ENCODE measurements at regions not wholly inside any gene's neighbourhood (a gene's known extent, or its start where the extent isn't known, plus 50 kb on each side); places are given as distances from the start of the nearest gene placed in this dataset.

- TF ChIP-seq, protein P1, sequence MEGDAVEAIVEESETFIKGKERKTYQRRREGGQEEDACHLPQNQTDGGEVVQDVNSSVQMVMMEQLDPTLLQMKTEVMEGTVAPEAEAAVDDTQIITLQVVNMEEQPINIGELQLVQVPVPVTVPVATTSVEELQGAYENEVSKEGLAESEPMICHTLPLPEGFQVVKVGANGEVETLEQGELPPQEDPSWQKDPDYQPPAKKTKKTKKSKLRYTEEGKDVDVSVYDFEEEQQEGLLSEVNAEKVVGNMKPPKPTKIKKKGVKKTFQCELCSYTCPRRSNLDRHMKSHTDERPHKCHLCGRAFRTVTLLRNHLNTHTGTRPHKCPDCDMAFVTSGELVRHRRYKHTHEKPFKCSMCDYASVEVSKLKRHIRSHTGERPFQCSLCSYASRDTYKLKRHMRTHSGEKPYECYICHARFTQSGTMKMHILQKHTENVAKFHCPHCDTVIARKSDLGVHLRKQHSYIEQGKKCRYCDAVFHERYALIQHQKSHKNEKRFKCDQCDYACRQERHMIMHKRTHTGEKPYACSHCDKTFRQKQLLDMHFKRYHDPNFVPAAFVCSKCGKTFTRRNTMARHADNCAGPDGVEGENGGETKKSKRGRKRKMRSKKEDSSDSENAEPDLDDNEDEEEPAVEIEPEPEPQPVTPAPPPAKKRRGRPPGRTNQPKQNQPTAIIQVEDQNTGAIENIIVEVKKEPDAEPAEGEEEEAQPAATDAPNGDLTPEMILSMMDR (IDR thresholded peaks at IDR 0.05): peak; percentile 77
- no peak for TF ChIP-seq EZH2 (IDR thresholded peaks at IDR 0.05; ENCODE audit: borderline replicate concordance, insufficient read depth, low read depth, low read length, poor library complexity, severe bottlenecking)
Measured at GRCh38 chr2:17309741-17310339, 208.4 kb downstream of the RAD51AP2 start.
